WERI-Rb-1 (cell line): ENCODE measurements at regions not wholly inside any gene's neighbourhood (a gene's known extent, or its start where the extent isn't known, plus 50 kb on each side); places are given as distances from the start of the nearest gene placed in this dataset.

Experiments used
- DNase-seq: peaks from one replicate; pipeline ENCODE4 v3.0.0-alpha.2; 2020
- H3K27ac ChIP-seq: fragments of 250-450 bp; sonication (Bioruptor Pico); 2 replicates; pipeline ENCODE4 v1.5.1; 2020; ENCODE audit warnings: mild to moderate bottlenecking, moderate library complexity
- H3K27me3 ChIP-seq: fragments of 250-450 bp; sonication (Bioruptor Pico); 2 replicates; pipeline ENCODE4 v1.5.1; 2021; ENCODE audit warnings: mild to moderate bottlenecking, low read depth, moderate library complexity; ENCODE audit not compliant: insufficient read depth, severe bottlenecking
- H3K36me3 ChIP-seq: fragments of 250-450 bp; sonication (Bioruptor Pico); 2 replicates; pipeline ENCODE4 v1.5.1; 2020; ENCODE audit warnings: mild to moderate bottlenecking, moderate library complexity
- H3K4me3 ChIP-seq: 2 replicates; pipeline ENCODE4 v1.5.1; 2011; ENCODE audit warnings: low read depth, mild to moderate bottlenecking, control low read depth, low read length
- H3K9me3 ChIP-seq: fragments of 250-450 bp; sonication (Bioruptor Pico); 2 replicates; pipeline ENCODE4 v1.5.1; 2021; ENCODE audit warnings: mild to moderate bottlenecking, moderate library complexity; ENCODE audit not compliant: severe bottlenecking
- CTCF ChIP-seq: IDR thresholded peaks from 2 replicates; pipeline ENCODE4 v1.5.1; 2011; ENCODE audit warnings: low read depth, mild to moderate bottlenecking, control low read depth, inconsistent platforms, low read length

DNA sequence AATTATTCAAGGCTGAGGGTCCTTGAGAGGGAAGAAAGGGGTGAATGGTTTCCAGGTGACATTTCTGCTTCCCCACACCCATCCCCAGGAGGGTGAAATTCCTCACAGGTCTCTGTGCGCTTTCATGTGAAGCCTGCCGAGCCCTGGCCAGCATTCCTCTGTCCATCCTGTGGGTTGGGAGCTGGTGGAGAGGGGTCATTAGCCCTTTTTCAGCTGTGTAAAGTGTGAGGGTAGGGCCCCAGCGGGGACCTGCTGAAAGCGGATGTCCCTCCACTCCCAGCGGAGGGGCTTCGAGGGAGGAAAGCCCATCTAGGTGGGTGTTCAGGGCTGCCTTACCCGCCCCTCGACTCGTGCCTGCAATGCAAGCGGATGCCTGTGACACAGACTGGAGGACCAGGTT, 53.3 kb upstream of the DLX4 start:
- no peak for DNase-seq
- H3K36me3 ChIP-seq: no peaks in the 10 kb centered on the region
- TF ChIP-seq CTCF: no peak
- H3K4me3 ChIP-seq: no peak overlapping the region
- no peaks in the 10 kb centered on the region for H3K9me3 ChIP-seq
- no peak overlapping the region for H3K27ac ChIP-seq
- H3K27me3 ChIP-seq: no peaks in the 10 kb centered on the region

- H3K4me3 ChIP-seq: no peak overlapping the region
- H3K9me3 ChIP-seq: no peaks in the 10 kb centered on the region
- no peak for DNase-seq
- H3K36me3 ChIP-seq: no peaks in the 10 kb centered on the region
- H3K27me3 ChIP-seq: no peaks in the 10 kb centered on the region
- TF ChIP-seq CTCF: no peak
- no peak overlapping the region for H3K27ac ChIP-seq
These were observed 52.0 kb upstream of the DLX4 start for GRCh38 chr17:49916854-49917515.

GRCh38 chr17:49918591-49918990, 50.4 kb upstream of the DLX4 start:
- H3K27ac ChIP-seq: no peak overlapping the region
- no peaks in the 10 kb centered on the region for H3K27me3 ChIP-seq
- no peak for TF ChIP-seq CTCF
- DNase-seq: no peak
- no peak overlapping the region for H3K4me3 ChIP-seq
- no peaks in the 10 kb centered on the region for H3K36me3 ChIP-seq
- H3K9me3 ChIP-seq: no peaks in the 10 kb centered on the region
